ENCODE measurements at regions not wholly inside any gene's neighbourhood (a gene's known extent, or its start where the extent isn't known, plus 50 kb on each side); places are given as distances from the start of the nearest gene placed in this dataset.

- 50% methylated on average over 3 of the region's 3 CpGs for WGBS
- H3K4me3 ChIP-seq (ENCODE audit: low read length), result no peak overlapping the region
- H3K27ac ChIP-seq (ENCODE audit: low read length), result no peak overlapping the region
- H3K4me1 ChIP-seq (ENCODE audit: control insufficient read depth, insufficient read depth, low read length), result no peaks in the 10 kb centered on the region
- H3K27me3 ChIP-seq (ENCODE audit: control insufficient read depth, insufficient read depth), result no peaks in the 10 kb centered on the region
- no peaks in the 10 kb centered on the region for H3K9me3 ChIP-seq (ENCODE audit: control insufficient read depth, low read length)
- ATAC-seq (no peak), DNase-seq (no peak)
- intact Hi-C loops (cut with DNase I), result no loop called here
These were observed 87.6 kb downstream of the BMP2 start for GRCh38 chr20:6855104-6855503.

GRCh38 chr20:6855796-6856195, 88.3 kb downstream of the BMP2 start:
- 34% methylated on average over 1 of the region's 1 CpG for WGBS
- DNase-seq, result no peak

GRCh38 chr20:6857927-6858326, 90.4 kb downstream of the BMP2 start:
- Histone ChIP-seq H3K9me3 (ENCODE audit: control insufficient read depth, low read length) (no peaks in the 10 kb centered on the region), H3K27ac (ENCODE audit: low read length) (no peak overlapping the region), H3K4me3 (ENCODE audit: low read length) (no peak overlapping the region), H3K27me3 (ENCODE audit: control insufficient read depth, insufficient read depth) (no peaks in the 10 kb centered on the region), H3K4me1 (ENCODE audit: control insufficient read depth, insufficient read depth, low read length) (no peaks in the 10 kb centered on the region)
- ATAC-seq, result no peak
- intact Hi-C loops (cut with DNase I), result no loop called here
- DNase-seq, result no peak
- WGBS, result 88% methylated on average over 5 of the region's 5 CpGs

More at GRCh38 chr20:6855796-6856195, 88.3 kb downstream of the BMP2 start:
- no peak for ATAC-seq
- Histone ChIP-seq H3K4me3 (ENCODE audit: low read length) (no peak overlapping the region), H3K9me3 (ENCODE audit: control insufficient read depth, low read length) (no peaks in the 10 kb centered on the region), H3K4me1 (ENCODE audit: control insufficient read depth, insufficient read depth, low read length) (no peaks in the 10 kb centered on the region), H3K27me3 (ENCODE audit: control insufficient read depth, insufficient read depth) (no peaks in the 10 kb centered on the region), H3K27ac (ENCODE audit: low read length) (no peak overlapping the region)
- intact Hi-C loops (cut with DNase I), result no loop called here

- Histone ChIP-seq H3K9me3 (ENCODE audit: control insufficient read depth, low read length) (no peaks in the 10 kb centered on the region), H3K4me1 (ENCODE audit: control insufficient read depth, insufficient read depth, low read length) (no peaks in the 10 kb centered on the region), H3K27ac (ENCODE audit: low read length) (no peak overlapping the region), H3K4me3 (ENCODE audit: low read length) (no peak overlapping the region), H3K27me3 (ENCODE audit: control insufficient read depth, insufficient read depth) (no peaks in the 10 kb centered on the region)
- no peak for ATAC-seq
- intact Hi-C loops (cut with DNase I), result no loop called here
- 84% methylated on average over 2 of the region's 2 CpGs for WGBS
- DNase-seq, result no peak
These were observed 95.9 kb downstream of the BMP2 start for GRCh38 chr20:6863355-6863754.

- WGBS, result 61% methylated on average over 7 of the region's 7 CpGs
- intact Hi-C loops (cut with DNase I), result no loop called here
- no peaks in the 10 kb centered on the region for H3K9me3 ChIP-seq (ENCODE audit: control insufficient read depth, low read length)
- H3K4me3 ChIP-seq (ENCODE audit: low read length), result no peak overlapping the region
- H3K4me1 ChIP-seq (ENCODE audit: control insufficient read depth, insufficient read depth, low read length), result no peaks in the 10 kb centered on the region
- ATAC-seq (no peak), DNase-seq (no peak)
- H3K27ac ChIP-seq (ENCODE audit: low read length), result no peak overlapping the region
- no peaks in the 10 kb centered on the region for H3K27me3 ChIP-seq (ENCODE audit: control insufficient read depth, insufficient read depth)
These were observed 96.3 kb downstream of the BMP2 start for GRCh38 chr20:6863798-6864201.

GRCh38 chr20:6864740-6865139, 97.3 kb downstream of the BMP2 start:
- no peaks in the 10 kb centered on the region for H3K4me1 ChIP-seq (ENCODE audit: control insufficient read depth, insufficient read depth, low read length)
- H3K27ac ChIP-seq (ENCODE audit: low read length), result no peak overlapping the region
- no peak for DNase-seq
- H3K4me3 ChIP-seq (ENCODE audit: low read length), result no peak overlapping the region
- WGBS, result 42% methylated on average over 5 of the region's 5 CpGs
- ATAC-seq, result no peak
- H3K9me3 ChIP-seq (ENCODE audit: control insufficient read depth, low read length), result no peaks in the 10 kb centered on the region
- no peaks in the 10 kb centered on the region for H3K27me3 ChIP-seq (ENCODE audit: control insufficient read depth, insufficient read depth)
- intact Hi-C loops (cut with DNase I), result no loop called here

GRCh38 chr20:6866741-6867140, 99.3 kb downstream of the BMP2 start:
- intact Hi-C loops (cut with DNase I), result no loop called here
- Histone ChIP-seq H3K4me3 (ENCODE audit: low read length) (no peak overlapping the region), H3K27me3 (ENCODE audit: control insufficient read depth, insufficient read depth) (no peaks in the 10 kb centered on the region), H3K9me3 (ENCODE audit: control insufficient read depth, low read length) (no peaks in the 10 kb centered on the region), H3K4me1 (ENCODE audit: control insufficient read depth, insufficient read depth, low read length) (no peaks in the 10 kb centered on the region), H3K27ac (ENCODE audit: low read length) (no peak overlapping the region)
- no peak for DNase-seq
- 37% methylated on average over 3 of the region's 3 CpGs for WGBS
- ATAC-seq, result no peak

- Histone ChIP-seq H3K9me3 (ENCODE audit: control insufficient read depth, low read length) (no peaks in the 10 kb centered on the region), H3K4me1 (ENCODE audit: control insufficient read depth, insufficient read depth, low read length) (no peaks in the 10 kb centered on the region), H3K27ac (ENCODE audit: low read length) (no peak overlapping the region), H3K27me3 (ENCODE audit: control insufficient read depth, insufficient read depth) (no peaks in the 10 kb centered on the region), H3K4me3 (ENCODE audit: low read length) (no peak overlapping the region)
- no peak for DNase-seq
- intact Hi-C loops (cut with DNase I), result no loop called here
- WGBS, result 67% methylated on average over 7 of the region's 7 CpGs
- no peak for ATAC-seq
These were observed 101.4 kb downstream of the BMP2 start for GRCh38 chr20:6868861-6869260.

- no peak for DNase-seq
- 68% methylated on average over 5 of the region's 5 CpGs for whole genome bisulfite sequencing
- Histone ChIP-seq H3K9me3 (ENCODE audit: control insufficient read depth, low read length) (no peaks in the 10 kb centered on the region), H3K4me1 (ENCODE audit: control insufficient read depth, insufficient read depth, low read length) (no peaks in the 10 kb centered on the region), H3K4me3 (ENCODE audit: low read length) (no peak overlapping the region), H3K27ac (ENCODE audit: low read length) (no peak overlapping the region), H3K27me3 (ENCODE audit: control insufficient read depth, insufficient read depth) (no peaks in the 10 kb centered on the region)
- intact Hi-C loops (cut with DNase I), result no loop called here
- no peak for ATAC-seq
These were observed 103.1 kb downstream of the BMP2 start for GRCh38 chr20:6870559-6870958.

- Histone ChIP-seq H3K27ac (ENCODE audit: low read length) (no peak overlapping the region), H3K9me3 (ENCODE audit: control insufficient read depth, low read length) (no peaks in the 10 kb centered on the region), H3K4me1 (ENCODE audit: control insufficient read depth, insufficient read depth, low read length) (no peaks in the 10 kb centered on the region), H3K4me3 (ENCODE audit: low read length) (no peak overlapping the region), H3K27me3 (ENCODE audit: control insufficient read depth, insufficient read depth) (no peaks in the 10 kb centered on the region)
- no peak for ATAC-seq
- intact Hi-C loops (cut with DNase I), result no loop called here
- 57% methylated on average over 1 of the region's 1 CpG for WGBS
- no peak for DNase-seq
These were observed 110.1 kb downstream of the BMP2 start for GRCh38 chr20:6877633-6878032.

GRCh38 chr20:6882561-6883291, 115.2 kb downstream of the BMP2 start:
- no peak for DNase-seq

GRCh38 chr20:6884114-6884513, 116.6 kb downstream of the BMP2 start:
- Histone ChIP-seq H3K4me1 (ENCODE audit: control insufficient read depth, insufficient read depth, low read length) (no peaks in the 10 kb centered on the region), H3K27me3 (ENCODE audit: control insufficient read depth, insufficient read depth) (no peaks in the 10 kb centered on the region), H3K9me3 (ENCODE audit: control insufficient read depth, low read length) (no peaks in the 10 kb centered on the region), H3K4me3 (ENCODE audit: low read length) (no peak overlapping the region), H3K27ac (ENCODE audit: low read length) (no peak overlapping the region)
- 53% methylated on average over 1 of the region's 1 CpG for WGBS
- intact Hi-C loops (cut with DNase I), result no loop called here
- DNase-seq (no peak), ATAC-seq (no peak)

More at GRCh38 chr20:6882561-6883291, 115.2 kb downstream of the BMP2 start:
- H3K27ac ChIP-seq (ENCODE audit: low read length), result no peak overlapping the region
- no peak overlapping the region for H3K4me3 ChIP-seq (ENCODE audit: low read length)
- no peaks in the 10 kb centered on the region for H3K9me3 ChIP-seq (ENCODE audit: control insufficient read depth, low read length)
- no peaks in the 10 kb centered on the region for H3K27me3 ChIP-seq (ENCODE audit: control insufficient read depth, insufficient read depth)
- 83% methylated on average over 4 of the region's 4 CpGs for WGBS
- H3K4me1 ChIP-seq (ENCODE audit: control insufficient read depth, insufficient read depth, low read length), result no peaks in the 10 kb centered on the region
- intact Hi-C loops (cut with DNase I), result no loop called here
- ATAC-seq, result no peak

All from right cardiac atrium (tissue), 5 donors.